ENCODE measurements at regions not wholly inside any gene's neighbourhood (a gene's known extent, or its start where the extent isn't known, plus 50 kb on each side); places are given as distances from the start of the nearest gene placed in this dataset.

DNA sequence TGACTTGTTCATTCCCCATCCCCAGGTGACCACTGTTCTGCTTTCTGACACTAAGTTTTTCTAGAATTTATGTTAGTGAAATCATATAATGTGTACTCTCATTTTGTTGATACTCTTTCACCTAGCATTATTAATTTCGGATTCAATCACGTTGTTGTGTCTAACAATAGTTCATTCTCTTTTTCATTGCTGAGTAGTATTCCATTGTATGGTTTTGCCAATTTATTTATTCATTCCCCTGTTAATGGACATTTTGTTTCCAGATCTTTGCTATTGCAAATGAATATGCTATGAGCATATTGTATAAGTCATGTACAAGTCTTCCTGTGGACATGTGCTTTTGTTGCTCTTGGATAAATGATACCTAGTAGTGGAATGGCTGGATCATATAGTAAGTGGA, 146.4 kb downstream of the FAM204A start:
- ATAC-seq, result no peak
- DNase-seq, result no peak
- intact Hi-C loops (cut with micrococcal nuclease), result no loop called here

DNA sequence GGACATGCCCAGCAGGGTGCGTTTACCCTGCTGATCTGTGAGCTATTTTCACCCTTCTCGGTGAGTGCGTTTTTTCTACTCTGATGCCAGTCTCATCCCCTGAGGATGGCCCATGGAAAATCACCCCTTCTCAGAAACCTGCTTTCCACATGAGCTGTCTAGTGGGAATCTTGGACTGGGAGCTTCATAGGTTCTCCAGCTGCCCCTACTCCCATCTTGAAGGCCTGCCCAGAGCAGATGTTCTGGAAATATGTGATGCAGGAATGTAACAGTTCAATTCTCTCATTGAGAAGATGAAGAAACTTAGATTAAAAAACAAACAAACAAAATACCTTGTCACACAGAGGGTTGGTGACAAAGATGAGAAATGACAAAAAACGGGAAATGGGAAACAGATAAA, 146.9 kb upstream of the RAB11FIP2 start:
- ATAC-seq, result no peak
- no peak for DNase-seq
- intact Hi-C loops (cut with micrococcal nuclease), result no loop called here

DNA sequence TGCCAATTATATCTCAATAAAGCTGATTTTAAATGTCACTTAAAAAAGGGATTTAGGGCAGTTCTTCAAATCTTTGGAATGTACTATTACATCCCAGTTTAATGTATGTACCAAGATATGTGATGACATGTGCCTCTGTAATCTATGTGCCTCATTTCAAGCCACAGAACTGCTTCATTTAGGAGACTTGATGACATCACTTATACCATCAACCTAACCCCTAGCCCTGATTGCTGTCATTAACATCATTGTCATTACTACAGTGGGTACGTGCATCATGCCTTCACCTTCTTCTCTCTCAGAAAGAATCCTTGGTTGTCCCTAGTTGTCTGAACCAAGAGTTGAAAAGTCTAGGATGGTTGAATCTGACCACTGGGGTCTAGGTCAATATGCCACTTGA, 134.3 kb upstream of the RAB11FIP2 start:
- no peak for ATAC-seq
- no peak for DNase-seq
- intact Hi-C loops (cut with micrococcal nuclease), result no loop called here

DNA sequence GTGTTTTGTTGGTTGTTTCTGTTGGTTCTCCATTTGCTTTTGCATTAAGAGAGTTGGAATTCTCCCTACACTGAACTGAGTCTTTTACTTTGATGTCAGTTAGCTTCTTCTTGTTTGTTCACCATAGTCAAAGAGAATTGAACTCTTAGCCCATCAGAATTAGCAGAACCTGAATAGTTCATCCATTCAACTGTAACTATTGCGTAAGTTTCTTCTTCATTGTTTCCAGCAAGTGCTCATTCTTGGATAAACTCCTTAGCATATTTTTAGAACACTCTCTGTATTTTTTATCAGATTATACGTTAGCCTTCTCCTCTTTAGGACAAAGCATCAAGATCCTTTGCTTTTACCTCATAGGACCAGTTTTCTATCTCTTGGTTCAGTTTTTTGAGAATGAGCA, 128.4 kb upstream of the RAB11FIP2 start:
- intact Hi-C loops (cut with micrococcal nuclease), result no loop called here
- no peak for DNase-seq
- ATAC-seq, result no peak

DNA sequence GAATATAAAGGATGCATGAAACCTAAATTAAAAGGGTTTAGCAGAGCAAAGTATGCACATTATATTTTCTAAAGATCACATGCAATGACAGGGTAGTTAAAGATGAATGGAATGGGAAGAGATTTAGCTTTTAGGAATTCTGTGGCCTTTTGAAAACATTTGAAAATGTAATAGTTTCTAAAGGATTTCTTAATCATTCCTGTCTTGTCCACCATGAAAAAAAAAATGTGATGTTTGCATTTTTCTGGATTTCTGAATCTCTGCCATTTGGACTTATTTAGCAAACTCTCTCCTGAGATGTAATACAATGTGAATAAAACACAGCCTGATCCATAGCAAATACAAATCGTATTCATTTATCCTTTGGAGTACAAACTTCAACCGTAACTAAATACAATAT, 126.6 kb upstream of the RAB11FIP2 start:
- ATAC-seq, result no peak
- no peak for DNase-seq
- intact Hi-C loops (cut with micrococcal nuclease), result no loop called here

DNA sequence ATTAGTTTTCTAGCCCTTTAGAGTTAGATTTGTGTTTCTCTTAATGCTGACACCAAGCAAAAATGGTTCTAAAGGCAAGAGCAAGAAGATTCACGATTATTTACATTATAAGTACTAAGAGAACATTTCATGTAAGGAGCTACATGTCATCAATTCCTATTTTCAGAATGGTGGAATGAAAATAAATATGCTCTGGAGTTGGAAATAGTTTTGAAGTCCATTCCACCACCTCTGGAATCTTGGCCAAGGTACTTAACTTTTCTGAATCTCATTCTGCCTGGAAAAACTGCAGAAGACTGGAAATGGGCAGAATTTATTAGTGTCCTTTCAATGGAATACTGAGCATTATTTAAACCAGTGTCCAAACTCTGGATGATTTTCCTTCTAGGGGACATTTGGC, 125.1 kb upstream of the RAB11FIP2 start:
- ATAC-seq, result no peak
- intact Hi-C loops (cut with micrococcal nuclease), result no loop called here
- no peak for DNase-seq

DNA sequence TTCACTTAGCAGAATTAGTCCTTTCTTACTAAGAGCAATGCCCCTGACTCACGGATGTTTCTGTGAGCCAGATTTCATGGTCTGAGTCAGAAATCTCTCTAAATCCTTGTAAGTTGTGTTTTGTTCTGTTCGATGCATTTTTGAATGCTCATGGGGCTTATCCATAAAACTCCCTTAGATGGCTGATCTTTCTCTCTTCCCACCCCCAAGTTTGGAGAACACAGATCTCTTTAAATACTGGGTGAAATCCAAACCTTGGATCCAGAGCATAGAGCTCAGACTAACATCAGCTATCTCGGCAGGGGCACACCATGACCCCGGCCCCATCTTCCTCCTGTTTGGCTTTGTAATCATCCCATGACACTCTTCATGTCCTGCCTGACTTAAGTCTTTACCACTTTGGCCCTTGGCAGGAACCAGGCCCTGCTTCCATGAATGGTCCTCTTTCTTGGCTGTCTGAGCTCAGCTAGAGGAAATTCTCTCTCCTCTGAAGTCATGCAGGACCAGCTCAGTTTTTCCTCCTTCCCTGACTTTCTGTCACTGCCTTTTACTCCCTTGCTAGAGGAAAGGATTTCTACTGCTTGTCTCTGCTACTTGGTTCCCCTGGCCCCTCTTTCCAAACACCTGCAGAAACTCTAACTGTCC, 120.4 kb upstream of the RAB11FIP2 start:
- ATAC-seq (no peak), DNase-seq (no peak)
- intact Hi-C loops (cut with micrococcal nuclease), result no loop called here

DNA sequence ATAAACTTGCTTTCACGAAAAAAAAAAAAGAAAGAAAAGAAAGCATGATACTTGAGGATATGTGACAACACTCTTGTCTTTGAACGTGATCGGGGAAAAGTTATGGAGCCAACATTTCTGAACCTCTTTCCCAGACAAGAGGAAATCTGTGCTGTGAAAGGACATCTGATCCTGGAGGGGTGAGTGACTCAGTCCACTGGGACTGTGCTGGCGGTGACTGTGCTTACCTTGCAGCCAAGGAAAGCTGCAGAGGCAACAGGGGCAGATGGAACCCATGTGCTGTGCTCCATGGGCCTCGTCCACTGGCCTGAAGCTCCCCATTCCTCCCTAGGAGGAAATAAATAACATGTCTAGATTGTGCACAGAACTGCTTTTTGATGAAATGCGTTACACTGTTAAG, 116.5 kb upstream of the RAB11FIP2 start:
- intact Hi-C loops (cut with micrococcal nuclease), result no loop called here
- no peak for DNase-seq
- ATAC-seq, result no peak

DNA sequence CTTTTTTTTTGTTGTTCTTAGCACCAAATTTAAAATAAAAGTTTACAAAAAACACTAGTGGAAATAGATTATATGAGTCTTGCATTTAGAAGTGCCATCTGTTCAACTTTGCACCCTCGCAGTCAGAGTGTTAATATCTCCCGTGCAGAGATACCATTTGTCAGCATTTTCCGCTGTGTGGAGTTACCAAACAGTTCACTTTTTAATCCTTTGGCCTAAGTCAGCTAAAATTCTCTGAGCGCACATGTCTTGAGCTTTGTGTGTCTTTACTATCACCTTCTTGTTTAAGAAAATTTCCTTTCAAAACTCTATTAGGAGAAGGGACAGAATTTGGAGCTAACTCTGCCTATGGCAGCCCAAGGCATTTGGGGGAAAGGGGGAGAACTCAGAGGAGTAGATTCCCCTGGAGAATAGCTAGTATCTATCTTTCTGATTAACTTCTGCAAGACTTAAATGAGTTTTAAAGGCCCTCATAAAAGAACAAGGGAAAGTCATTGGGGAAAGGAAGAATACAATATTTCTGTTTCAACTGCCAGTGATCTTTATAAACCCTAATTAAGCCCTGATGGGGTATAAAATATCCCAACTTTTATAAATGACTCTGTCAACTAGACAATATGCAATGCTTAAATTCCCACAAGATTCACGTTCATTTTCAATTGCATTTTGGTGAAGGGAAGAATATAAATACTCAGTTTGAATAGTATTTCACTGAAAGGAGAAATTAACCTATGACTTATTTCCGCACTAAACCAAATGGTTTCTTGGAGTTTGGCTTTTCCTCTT, 114.9 kb upstream of the RAB11FIP2 start:
- DNase-seq (no peak), ATAC-seq (no peak)
- intact Hi-C loops (cut with micrococcal nuclease), result no loop called here

DNA sequence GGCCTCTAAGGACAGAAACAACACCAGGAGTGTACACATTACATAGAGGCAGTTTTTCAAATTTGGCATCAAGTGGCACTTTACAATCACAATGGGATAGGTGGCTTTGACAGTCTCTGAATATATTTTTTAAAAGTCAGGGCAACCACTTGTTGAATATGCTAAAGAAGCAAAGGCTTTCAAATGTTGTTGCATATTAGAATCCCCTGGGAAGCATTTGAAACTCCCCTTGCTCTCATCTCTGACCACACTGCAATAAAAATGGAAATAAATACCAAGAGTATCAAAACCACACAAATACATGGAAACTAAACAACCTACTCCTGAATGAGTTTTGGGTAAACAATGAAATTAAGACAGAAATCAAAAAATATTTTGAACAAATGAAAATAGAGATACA, 106.5 kb upstream of the RAB11FIP2 start:
- ATAC-seq (no peak), DNase-seq (no peak)
- intact Hi-C loops (cut with micrococcal nuclease), result no loop called here

DNA sequence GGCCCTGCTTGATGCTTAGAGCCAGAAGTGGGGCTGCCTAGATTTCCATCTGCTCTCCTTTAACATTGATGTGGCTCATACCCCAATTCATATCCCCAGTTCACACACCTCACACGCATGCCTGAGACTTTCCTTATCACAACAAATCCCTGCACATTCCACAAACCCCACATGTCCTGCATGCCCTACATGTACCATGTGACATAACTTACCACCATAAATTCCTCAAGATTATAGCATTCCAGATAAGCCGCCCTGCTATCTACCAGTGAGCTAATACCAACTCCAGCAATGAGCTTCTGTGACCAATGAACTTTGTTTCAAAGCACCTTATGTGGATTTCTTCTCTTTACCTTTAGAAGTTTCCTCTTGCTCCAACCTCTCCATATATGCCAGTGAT, 104.7 kb upstream of the RAB11FIP2 start:
- intact Hi-C loops (cut with micrococcal nuclease), result no loop called here
- DNase-seq (no peak), ATAC-seq (no peak)

DNA sequence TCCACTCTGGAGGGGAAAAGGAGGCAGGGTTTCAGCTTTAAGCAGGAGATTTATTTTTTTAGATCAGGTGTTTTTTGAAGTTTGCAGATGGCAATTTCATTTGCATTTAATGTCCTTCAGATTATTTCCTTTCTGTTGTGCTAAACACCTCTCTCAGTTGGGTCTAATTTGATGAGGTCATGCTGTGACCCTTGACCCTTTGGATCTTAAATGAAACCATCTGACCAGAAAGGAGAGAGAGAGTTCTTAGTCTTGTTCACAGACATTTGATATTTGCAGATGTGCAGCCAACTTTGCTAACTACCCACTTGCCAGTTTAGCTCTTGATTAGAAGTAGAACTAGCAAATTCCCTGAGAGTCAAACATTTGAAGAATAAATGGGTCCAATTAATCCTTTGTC, 101.5 kb upstream of the RAB11FIP2 start:
- no peak for ATAC-seq
- DNase-seq, result no peak
- intact Hi-C loops (cut with micrococcal nuclease), result no loop called here

DNA sequence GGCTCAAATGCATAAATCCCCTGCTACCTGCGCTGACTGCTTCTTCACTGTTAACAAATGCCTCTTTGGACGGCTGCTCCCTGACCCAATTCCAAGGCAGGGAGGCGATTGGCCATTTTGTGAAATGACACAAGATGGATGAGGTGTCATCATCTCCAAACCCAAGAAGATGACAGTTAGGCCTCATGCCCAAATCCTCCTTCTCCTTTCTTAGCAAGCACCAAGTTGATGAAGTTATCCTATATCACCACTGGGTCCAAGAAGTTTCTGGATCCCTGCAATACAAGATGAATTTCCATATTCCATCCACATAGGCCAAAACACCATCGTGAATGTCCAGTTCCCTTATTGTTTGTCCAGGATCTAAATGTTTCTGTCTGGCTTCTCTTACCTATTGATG, 98.5 kb upstream of the RAB11FIP2 start:
- intact Hi-C loops (cut with micrococcal nuclease), result no loop called here
- DNase-seq (no peak), ATAC-seq (no peak)

DNA sequence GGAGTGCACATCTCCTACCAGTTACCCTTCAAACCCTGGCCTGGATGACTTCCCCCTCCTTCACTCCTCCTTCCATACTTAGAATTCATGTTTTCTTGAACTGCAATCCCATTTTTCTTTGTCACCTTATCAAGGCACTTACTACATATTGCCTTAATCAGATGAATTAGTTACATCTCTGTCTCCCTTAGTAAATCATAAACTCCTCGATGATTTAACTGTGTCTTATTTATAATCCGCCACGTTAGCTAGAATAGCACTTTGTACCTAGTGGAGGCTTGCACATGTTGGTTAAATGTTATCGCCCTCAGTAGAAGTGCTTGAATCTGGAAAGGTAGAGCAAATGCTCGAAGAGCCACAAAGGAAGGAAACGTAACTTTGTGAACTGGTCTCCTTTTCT, 94.7 kb upstream of the RAB11FIP2 start:
- DNase-seq (no peak), ATAC-seq (no peak)
- intact Hi-C loops (cut with micrococcal nuclease), result no loop called here

DNA sequence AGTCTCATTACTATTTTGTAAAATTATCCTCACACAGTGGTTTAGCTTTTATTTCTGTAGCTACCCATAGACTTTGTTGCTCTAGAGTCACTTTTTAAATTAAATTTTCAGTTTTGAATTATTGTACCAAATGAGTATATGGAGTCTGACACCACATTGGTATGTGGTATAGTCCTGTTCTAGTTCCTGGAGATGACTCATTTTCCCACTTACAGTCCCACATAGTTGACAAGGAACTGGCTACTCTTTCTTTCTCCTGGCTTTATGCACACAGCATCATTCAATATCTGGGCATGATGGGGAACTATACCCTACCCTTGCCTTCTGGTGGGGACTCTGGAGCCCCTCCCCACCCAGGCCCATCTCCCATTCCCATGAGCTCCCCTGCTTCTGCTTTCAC, 92.6 kb upstream of the RAB11FIP2 start:
- intact Hi-C loops (cut with micrococcal nuclease), result no loop called here
- ATAC-seq, result no peak

DNA sequence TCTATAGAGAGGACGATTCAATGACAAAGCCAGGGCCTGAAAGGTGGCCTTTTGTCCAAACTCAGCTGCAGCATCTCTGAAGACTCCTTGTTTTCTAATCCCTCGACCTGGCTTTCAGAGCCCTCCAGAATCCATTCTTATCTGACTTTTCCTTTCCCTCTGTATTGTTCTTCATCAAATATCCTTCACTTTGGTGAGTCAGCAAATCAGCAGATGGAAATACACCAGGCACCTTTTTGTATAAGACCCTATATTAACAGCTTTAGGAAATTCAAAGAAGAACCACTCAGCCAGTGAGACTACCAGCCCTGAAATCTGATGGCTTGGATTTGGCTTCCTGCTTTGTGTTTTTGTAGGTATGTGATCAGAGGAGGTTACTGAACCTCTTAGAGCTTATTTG, 81.9 kb upstream of the RAB11FIP2 start:
- intact Hi-C loops (cut with micrococcal nuclease), result no loop called here
- no peak for ATAC-seq
- no peak for DNase-seq

More for the DNA sequence above, 92.6 kb upstream of the RAB11FIP2 start:
- DNase-seq, result no peak

DNA sequence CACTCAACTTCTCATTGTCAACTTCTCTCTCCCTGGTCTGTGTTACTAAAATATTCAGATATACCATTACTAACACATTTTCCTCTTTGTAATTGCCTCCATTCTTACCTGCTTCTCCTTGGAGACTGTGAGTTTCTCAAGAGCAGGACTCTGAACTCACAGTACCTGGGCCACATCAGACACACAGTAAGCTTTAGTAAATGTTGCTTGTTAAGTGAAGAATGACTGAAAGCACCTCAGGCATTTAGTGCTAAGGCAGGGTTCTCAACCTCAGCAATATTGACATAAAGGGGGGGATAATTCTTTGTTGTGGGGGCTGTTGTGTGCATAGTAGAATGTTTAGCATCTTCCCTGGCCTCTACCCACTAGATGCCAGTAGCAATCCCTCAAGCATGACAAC, 72.0 kb upstream of the RAB11FIP2 start:
- no peak for ATAC-seq
- no peak for DNase-seq
- intact Hi-C loops (cut with micrococcal nuclease), result no loop called here

DNA sequence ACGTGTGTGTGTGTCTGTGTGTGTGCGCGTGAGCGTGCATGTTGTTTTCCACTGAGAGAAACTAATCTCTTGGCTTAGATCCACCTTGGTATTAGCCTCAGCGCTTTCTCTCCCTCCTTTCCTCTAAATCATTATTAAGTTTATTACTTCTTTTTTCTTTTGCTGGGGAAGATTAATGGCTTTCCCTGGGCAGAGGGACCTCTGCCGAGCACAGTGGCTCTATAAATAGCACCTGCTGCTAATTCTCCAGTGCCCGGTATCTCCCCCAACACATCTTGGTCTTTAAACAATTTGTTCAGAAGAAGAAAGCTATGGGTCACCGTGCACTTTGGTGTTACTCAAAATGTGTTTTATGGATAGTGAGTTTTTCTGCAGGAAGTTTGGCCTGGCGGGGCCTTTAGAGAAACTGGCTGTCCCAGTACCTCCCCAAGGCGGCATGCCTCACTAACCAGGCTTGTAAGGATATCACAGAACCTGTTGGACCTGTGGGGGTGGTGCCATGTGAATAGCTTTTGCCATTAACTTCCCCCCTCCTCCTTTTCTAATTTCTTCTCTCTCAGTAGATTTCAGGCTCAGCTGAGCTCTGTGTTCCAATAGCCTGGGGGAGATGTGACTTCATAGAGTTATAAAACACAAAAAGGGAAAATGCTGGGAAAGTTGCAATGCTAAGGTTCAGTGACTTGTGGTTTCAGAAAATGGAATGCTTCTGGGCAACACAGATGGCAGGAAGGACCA, 70.1 kb upstream of the RAB11FIP2 start:
- intact Hi-C loops (cut with micrococcal nuclease), result no loop called here
- ATAC-seq (peak; percentile 57), DNase-seq (no peak)

DNA sequence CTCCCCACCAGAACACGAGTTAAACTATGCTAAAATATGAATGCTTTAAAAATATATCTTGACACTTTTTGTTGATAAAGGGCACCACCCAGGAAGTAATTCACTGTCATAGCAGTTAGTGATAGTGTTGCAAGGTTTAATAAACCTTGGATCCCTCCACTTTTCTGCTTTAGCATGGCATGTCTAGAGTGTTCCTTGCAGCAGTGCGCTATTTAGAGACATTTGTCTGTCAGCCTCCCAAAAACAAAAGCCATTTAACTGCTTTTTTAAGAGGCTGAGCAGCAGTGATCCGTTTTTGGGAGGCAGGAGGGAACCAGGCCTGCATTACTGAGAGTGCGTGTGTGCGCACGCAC, 69.6 kb upstream of the RAB11FIP2 start:
- peak; percentile 41 for ATAC-seq
- intact Hi-C loops (cut with micrococcal nuclease), result no loop called here

DNA sequence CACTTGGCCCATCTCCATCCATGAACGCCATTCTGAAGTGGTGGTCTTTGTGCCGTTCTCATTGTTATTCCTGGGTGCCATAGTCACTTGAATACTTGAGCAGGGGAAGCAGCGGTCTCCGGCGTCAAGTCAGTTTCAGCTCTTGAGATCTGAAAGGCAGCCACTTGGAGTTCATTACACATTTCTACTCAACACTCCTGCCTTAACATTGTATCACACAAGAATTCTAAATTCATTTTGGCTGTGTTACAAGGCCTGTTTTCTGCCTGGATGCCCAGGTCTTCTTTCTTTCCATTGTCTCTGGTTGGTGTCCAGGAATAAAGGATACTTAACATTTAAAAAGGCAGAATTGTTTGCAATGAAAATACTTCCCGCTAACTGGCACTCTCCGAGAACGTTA, 69.0 kb upstream of the RAB11FIP2 start:
- DNase-seq, result no peak
- intact Hi-C loops (cut with micrococcal nuclease), result no loop called here
- no peak for ATAC-seq

More for the DNA sequence above, 69.6 kb upstream of the RAB11FIP2 start:
- no peak for DNase-seq

DNA sequence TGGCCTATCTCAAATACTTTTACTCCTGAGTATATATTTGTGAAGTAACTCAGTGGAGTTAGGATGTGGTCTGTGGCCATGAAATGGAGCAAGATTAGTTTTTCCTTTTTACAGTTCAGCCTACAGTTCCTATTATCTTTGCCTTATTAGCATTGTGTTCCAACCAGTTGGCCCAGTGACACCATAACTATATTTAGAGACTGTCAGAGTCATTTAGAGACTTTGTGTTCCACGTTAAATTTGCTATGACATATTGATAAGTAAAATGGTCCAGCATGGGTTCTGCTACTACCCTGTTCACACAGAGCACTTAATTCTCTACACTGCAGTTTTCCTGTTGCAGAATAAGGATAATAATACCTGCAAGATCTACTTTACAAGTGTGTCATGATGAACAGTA, 68.3 kb upstream of the RAB11FIP2 start:
- ATAC-seq (peak; percentile 94), DNase-seq (no peak)
- intact Hi-C loops (cut with micrococcal nuclease), result no loop called here
